ENCODE measurements at regions not wholly inside any gene's neighbourhood (a gene's known extent, or its start where the extent isn't known, plus 50 kb on each side); places are given as distances from the start of the nearest gene placed in this dataset.
A peak's percentile ranks its signal among the peaks of the same experiment; 100 is the strongest.
"Not testable (repeated sequence)": the region's sequence is repeated elsewhere in the genome, so short reads cannot be mapped to it uniquely, and the experiment has no call there.

- no peak for DNase-seq (ENCODE audit: low spot score)
These were observed 76.3 kb upstream of the C7orf33 start for GRCh38 chr7:148514236-148514635.

GRCh38 chr7:148515237-148515636, 75.3 kb upstream of the C7orf33 start:
- DNase-seq (ENCODE audit: low spot score), result no peak

GRCh38 chr7:148515728-148516695, 74.6 kb upstream of the C7orf33 start:
- DNase-seq (ENCODE audit: low spot score), result no peak

GRCh38 chr7:148519386-148519785, 71.2 kb upstream of the C7orf33 start:
- not testable (repeated sequence) for DNase-seq (ENCODE audit: low spot score)

- DNase-seq (ENCODE audit: low spot score), result no peak
These were observed 69.3 kb upstream of the C7orf33 start for GRCh38 chr7:148521271-148521670.

- DNase-seq (ENCODE audit: low spot score), result no peak
These were observed 67.0 kb upstream of the C7orf33 start for GRCh38 chr7:148523550-148523949.

- no peak for DNase-seq (ENCODE audit: low spot score)
These were observed 65.9 kb upstream of the C7orf33 start for GRCh38 chr7:148524479-148525224.

GRCh38 chr7:148527717-148528168, 62.8 kb upstream of the C7orf33 start:
- peak; percentile 81 for DNase-seq (ENCODE audit: low spot score)

GRCh38 chr7:148535217-148535616, 55.3 kb upstream of the C7orf33 start:
- no peak for DNase-seq (ENCODE audit: low spot score)

- DNase-seq (ENCODE audit: low spot score), result no peak
These were observed 53.1 kb upstream of the C7orf33 start for GRCh38 chr7:148537435-148537834.

GRCh38 chr7:148540041-148540738, 50.4 kb upstream of the C7orf33 start:
- DNase-seq (ENCODE audit: low spot score), result no peak
